ENCODE measurements at regions not wholly inside any gene's neighbourhood (a gene's known extent, or its start where the extent isn't known, plus 50 kb on each side); places are given as distances from the start of the nearest gene placed in this dataset.
"Not testable (repeated sequence)": the region's sequence is repeated elsewhere in the genome, so short reads cannot be mapped to it uniquely, and the experiment has no call there.

- H3K4me3 ChIP-seq (ENCODE audit: low read depth, low read length): no peak overlapping the region
- no peak for DNase-seq (ENCODE audit: low read depth)
- no peak for TF ChIP-seq CTCF (IDR thresholded peaks at IDR 0.05; ENCODE audit: insufficient read depth, low read depth, low read length, missing control alignments)
These were observed 707.4 kb upstream of the NRP1 start for GRCh38 chr10:34041871-34042270.

GRCh38 chr10:34037499-34037898 is 703.0 kb upstream of the NRP1 start:
- DNase-seq (ENCODE audit: low read depth): no peak
- TF ChIP-seq CTCF (IDR thresholded peaks at IDR 0.05; ENCODE audit: insufficient read depth, low read depth, low read length, missing control alignments): no peak
- no peak overlapping the region for H3K4me3 ChIP-seq (ENCODE audit: low read depth, low read length)

- not testable (repeated sequence) for H3K4me3 ChIP-seq (ENCODE audit: low read depth, low read length); DNase-seq (ENCODE audit: low read depth)
These were observed 700.8 kb upstream of the NRP1 start for GRCh38 chr10:34035241-34035790.

- no peak for TF ChIP-seq CTCF (IDR thresholded peaks at IDR 0.05; ENCODE audit: insufficient read depth, low read depth, low read length, missing control alignments)
- DNase-seq (ENCODE audit: low read depth): no peak
- no peak overlapping the region for H3K4me3 ChIP-seq (ENCODE audit: low read depth, low read length)
These were observed 698.6 kb upstream of the NRP1 start for GRCh38 chr10:34033078-34033477.

- DNase-seq (ENCODE audit: low read depth): no peak
- TF ChIP-seq CTCF (IDR thresholded peaks at IDR 0.05; ENCODE audit: insufficient read depth, low read depth, low read length, missing control alignments): no peak
These were observed 698.1 kb upstream of the NRP1 start for GRCh38 chr10:34032564-34032963.

GRCh38 chr10:34031400-34031799 is 696.9 kb upstream of the NRP1 start:
- TF ChIP-seq CTCF (IDR thresholded peaks at IDR 0.05; ENCODE audit: insufficient read depth, low read depth, low read length, missing control alignments): no peak
- no peak overlapping the region for H3K4me3 ChIP-seq (ENCODE audit: low read depth, low read length)
- DNase-seq (ENCODE audit: low read depth): no peak

More at GRCh38 chr10:34032564-34032963, 698.1 kb upstream of the NRP1 start:
- no peak overlapping the region for H3K4me3 ChIP-seq (ENCODE audit: low read depth, low read length)

- no peak for TF ChIP-seq CTCF (IDR thresholded peaks at IDR 0.05; ENCODE audit: insufficient read depth, low read depth, low read length, missing control alignments)
- H3K4me3 ChIP-seq (ENCODE audit: low read depth, low read length): no peak overlapping the region
- DNase-seq (ENCODE audit: low read depth): no peak
These were observed 695.0 kb upstream of the NRP1 start for GRCh38 chr10:34029455-34029854.
